ENCODE measurements at regions not wholly inside any gene's neighbourhood (a gene's known extent, or its start where the extent isn't known, plus 50 kb on each side); places are given as distances from the start of the nearest gene placed in this dataset.

DNA sequence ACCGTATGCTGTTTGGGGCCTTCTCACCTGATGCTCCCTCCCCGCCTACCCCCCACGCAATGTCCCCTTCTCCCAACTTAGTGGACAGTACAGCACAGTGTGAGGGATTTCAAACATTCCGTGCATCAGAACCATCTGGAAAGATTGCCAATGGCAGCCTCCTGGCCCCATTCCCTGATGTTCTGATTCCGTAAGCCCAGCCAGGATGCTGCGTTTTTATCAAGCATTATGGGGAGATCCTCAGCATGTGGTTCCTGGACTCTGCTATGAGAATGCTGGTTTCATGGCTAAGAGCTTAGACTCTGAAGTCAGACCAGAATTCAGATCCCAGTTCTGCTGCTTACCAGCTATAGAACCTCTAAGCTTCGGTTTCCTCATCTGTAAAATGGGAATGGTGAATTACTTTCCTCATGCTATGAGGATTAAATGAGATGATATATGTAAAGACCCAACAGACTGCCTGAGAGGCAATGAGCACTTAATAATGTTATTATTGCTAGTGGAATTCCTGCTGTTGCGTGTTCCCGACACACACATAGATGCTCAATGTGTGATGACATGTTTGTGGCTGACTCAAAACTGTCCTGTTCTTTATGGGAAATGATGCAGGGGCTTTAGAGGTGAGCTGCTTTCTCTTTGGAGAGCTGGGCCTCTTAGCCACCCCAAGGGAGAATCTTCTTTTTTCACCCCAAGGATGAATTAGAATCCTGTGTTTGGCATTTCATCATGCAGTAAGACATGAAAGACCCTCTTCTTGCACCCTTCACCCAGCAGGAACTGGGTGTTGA is 60.8 kb upstream of the SMNDC1 start:
- Histone ChIP-seq H3K4me3 (replicated peaks in 1 of 3; ENCODE audit: insufficient read depth in 1 of 3, low read depth in 2 of 3, low read length in 3 of 3) (no peak overlapping the region), H3K4me1 (ENCODE audit: insufficient read depth, low read length) (peaks cover 8% of the 10 kb centered on the region), H3K27ac (ENCODE audit: extremely low read length, insufficient read depth, low read length) (no peak overlapping the region), H3K36me3 (replicated peaks in 1 of 2; ENCODE audit: control insufficient read depth in 1 of 2, insufficient read depth in 2 of 2, low read length in 2 of 2) (no peaks in the 10 kb centered on the region), H3K27me3 (ENCODE audit: control insufficient read depth in 1 of 2, insufficient read depth in 2 of 2, low read length in 2 of 2) (peaks cover 3 to 14% of the 10 kb centered on the region in 2 experiments; a peak in 3 of 5 replicates), H2AFZ (ENCODE audit: low read length) (no peak overlapping the region), H3K9ac (ENCODE audit: insufficient read depth, low read depth, low read length) (no peak overlapping the region), H3K9me3 (ENCODE audit: low read length) (no peaks in the 10 kb centered on the region), H4K20me1 (ENCODE audit: insufficient read depth, low read length) (no peaks in the 10 kb centered on the region), H3K4me2 (ENCODE audit: low read depth, low read length) (no peak overlapping the region), H3K79me2 (ENCODE audit: insufficient read depth, low read length) (no peaks in the 10 kb centered on the region)
- intact Hi-C loops (cut with micrococcal nuclease; ENCODE audit: unreplicated experiment): no loop called here
- in situ Hi-C loops (cut with HindIII; ENCODE audit: extremely low pct_ligation_motif_present, low pct_unique_long_range_greater_than_20kb): no loop called here
- no peak for ATAC-seq
- BruUV-seq (replicated peaks): no TSS peak
- no peak for DNase-seq (ENCODE audit: low spot score)
- ChIA-PET POLR2A (no interaction called here), CTCF (ENCODE audit: low intra/inter-chr PET ratio, low total read pairs) (no interaction called here)
- FAIRE-seq: no peak
- WGBS (ENCODE audit: low lambda C conversion rate): 57% methylated on average over 3 of the region's 9 CpGs
- TF ChIP-seq NCOA5 (CRISPR knock-in tag; IDR thresholded peaks at IDR 0.05) (no peak), ZNF737 (CRISPR knock-in tag; IDR thresholded peaks at IDR 0.05; ENCODE audit: borderline replicate concordance) (no peak), REPIN1 (CRISPR knock-in tag; IDR thresholded peaks at IDR 0.05; ENCODE audit: borderline replicate concordance, low read depth) (no peak), DBP (CRISPR knock-in tag; IDR thresholded peaks at IDR 0.05; ENCODE audit: not compliant biosample characterization) (no peak)
- TF ChIP-seq, protein P1, sequence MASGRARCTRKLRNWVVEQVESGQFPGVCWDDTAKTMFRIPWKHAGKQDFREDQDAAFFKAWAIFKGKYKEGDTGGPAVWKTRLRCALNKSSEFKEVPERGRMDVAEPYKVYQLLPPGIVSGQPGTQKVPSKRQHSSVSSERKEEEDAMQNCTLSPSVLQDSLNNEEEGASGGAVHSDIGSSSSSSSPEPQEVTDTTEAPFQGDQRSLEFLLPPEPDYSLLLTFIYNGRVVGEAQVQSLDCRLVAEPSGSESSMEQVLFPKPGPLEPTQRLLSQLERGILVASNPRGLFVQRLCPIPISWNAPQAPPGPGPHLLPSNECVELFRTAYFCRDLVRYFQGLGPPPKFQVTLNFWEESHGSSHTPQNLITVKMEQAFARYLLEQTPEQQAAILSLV (CRISPR knock-in tag; IDR thresholded peaks at IDR 0.05; ENCODE audit: borderline replicate concordance): no peak

DNA sequence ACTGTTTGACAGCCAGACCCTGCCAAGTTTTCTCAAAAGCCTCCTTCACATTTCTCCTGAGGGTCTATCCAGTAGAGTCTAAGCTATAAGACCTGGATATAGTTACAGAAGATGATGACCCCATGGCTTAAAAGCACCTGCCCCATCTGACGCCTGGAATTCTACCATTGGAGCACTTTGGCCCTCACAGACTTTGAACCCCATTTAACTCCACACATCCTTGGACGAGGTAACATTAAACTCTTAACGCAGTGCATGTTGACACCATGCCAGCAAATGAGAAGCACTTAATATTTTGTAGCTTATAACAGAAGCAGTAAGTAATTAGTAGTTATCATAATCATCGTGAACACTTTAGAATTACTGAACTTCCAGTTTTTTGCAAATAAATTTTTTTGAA is 61.9 kb upstream of the SMNDC1 start:
- Histone ChIP-seq H3K79me2 (ENCODE audit: insufficient read depth, low read length) (no peaks in the 10 kb centered on the region), H3K9ac (ENCODE audit: insufficient read depth, low read depth, low read length) (no peak overlapping the region), H4K20me1 (ENCODE audit: insufficient read depth, low read length) (no peaks in the 10 kb centered on the region), H3K27me3 (ENCODE audit: control insufficient read depth in 1 of 2, insufficient read depth in 2 of 2, low read length in 2 of 2) (peaks cover 3 to 10% of the 10 kb centered on the region in 2 experiments; a peak in 2 of 5 replicates), H3K4me2 (ENCODE audit: low read depth, low read length) (no peak overlapping the region), H3K4me3 (replicated peaks in 1 of 3; ENCODE audit: insufficient read depth in 1 of 3, low read depth in 2 of 3, low read length in 3 of 3) (no peak overlapping the region), H2AFZ (ENCODE audit: low read length) (no peak overlapping the region), H3K9me3 (ENCODE audit: low read length) (no peaks in the 10 kb centered on the region), H3K36me3 (replicated peaks in 1 of 2; ENCODE audit: control insufficient read depth in 1 of 2, insufficient read depth in 2 of 2, low read length in 2 of 2) (no peaks in the 10 kb centered on the region), H3K27ac (ENCODE audit: extremely low read length, insufficient read depth, low read length) (no peak overlapping the region), H3K4me1 (ENCODE audit: insufficient read depth, low read length) (peaks cover 8% of the 10 kb centered on the region)
- in situ Hi-C loops (cut with HindIII; ENCODE audit: extremely low pct_ligation_motif_present, low pct_unique_long_range_greater_than_20kb): no loop called here
- 17% methylated on average over 4 of the region's 4 CpGs for WGBS (ENCODE audit: low lambda C conversion rate)
- ATAC-seq (no peak), FAIRE-seq (no peak), DNase-seq (ENCODE audit: low spot score) (no peak)
- BruUV-seq (replicated peaks): no TSS peak
- ChIA-PET POLR2A (no interaction called here), CTCF (ENCODE audit: low intra/inter-chr PET ratio, low total read pairs) (no interaction called here)
- TF ChIP-seq ATF7 (IDR thresholded peaks at IDR 0.05): no peak
- TF ChIP-seq ATF7 (CRISPR knock-in tag; IDR thresholded peaks at IDR 0.05): no peak
- no peak for TF ChIP-seq SNAPC5 (CRISPR knock-in tag; IDR thresholded peaks at IDR 0.05; ENCODE audit: borderline replicate concordance)
- TF ChIP-seq ZNF800 (CRISPR knock-in tag; IDR thresholded peaks at IDR 0.05): no peak
- TF ChIP-seq ZNF614 (CRISPR knock-in tag; IDR thresholded peaks at IDR 0.05; ENCODE audit: borderline replicate concordance): no peak
- intact Hi-C loops (cut with micrococcal nuclease; ENCODE audit: unreplicated experiment): no loop called here

Measured in HepG2 (cell line).